ENCODE measurements at regions not wholly inside any gene's neighbourhood (a gene's known extent, or its start where the extent isn't known, plus 50 kb on each side); places are given as distances from the start of the nearest gene placed in this dataset.

DNA sequence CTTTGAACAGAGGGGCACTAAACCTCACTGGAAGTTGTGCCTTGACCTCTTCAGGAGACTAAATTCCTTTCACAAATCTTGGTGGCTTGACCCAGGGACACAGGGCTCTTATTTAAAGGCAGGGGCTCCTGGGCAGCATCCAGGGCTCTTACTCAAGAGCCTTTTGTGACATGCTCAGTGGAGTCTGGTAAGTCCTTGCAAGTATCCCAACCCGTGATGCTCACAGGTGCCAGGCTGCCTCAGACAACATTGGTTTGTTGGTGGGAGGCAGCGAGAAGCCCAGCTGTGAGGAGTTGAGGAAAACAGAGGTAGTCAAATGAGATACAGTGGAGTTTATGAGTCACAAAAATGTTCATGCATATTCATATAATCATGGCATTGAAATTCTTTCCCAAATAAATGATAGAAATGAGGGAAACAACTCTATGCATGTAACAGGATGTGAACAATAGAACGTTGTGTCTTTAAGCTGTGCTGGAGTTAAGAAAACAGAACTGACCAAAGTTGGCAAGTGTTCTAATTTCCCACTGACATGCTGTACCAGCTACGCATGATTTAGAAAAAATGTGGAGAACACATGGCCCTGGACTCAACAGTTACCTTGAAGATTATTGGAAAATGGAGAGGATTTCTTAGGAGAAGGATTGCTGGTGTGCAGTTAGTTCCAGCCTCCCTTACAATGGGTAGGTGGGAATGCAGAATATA, 654.5 kb upstream of the COBL start:
- TF ChIP-seq, protein P1, sequence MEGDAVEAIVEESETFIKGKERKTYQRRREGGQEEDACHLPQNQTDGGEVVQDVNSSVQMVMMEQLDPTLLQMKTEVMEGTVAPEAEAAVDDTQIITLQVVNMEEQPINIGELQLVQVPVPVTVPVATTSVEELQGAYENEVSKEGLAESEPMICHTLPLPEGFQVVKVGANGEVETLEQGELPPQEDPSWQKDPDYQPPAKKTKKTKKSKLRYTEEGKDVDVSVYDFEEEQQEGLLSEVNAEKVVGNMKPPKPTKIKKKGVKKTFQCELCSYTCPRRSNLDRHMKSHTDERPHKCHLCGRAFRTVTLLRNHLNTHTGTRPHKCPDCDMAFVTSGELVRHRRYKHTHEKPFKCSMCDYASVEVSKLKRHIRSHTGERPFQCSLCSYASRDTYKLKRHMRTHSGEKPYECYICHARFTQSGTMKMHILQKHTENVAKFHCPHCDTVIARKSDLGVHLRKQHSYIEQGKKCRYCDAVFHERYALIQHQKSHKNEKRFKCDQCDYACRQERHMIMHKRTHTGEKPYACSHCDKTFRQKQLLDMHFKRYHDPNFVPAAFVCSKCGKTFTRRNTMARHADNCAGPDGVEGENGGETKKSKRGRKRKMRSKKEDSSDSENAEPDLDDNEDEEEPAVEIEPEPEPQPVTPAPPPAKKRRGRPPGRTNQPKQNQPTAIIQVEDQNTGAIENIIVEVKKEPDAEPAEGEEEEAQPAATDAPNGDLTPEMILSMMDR (IDR thresholded peaks at IDR 0.05; ENCODE audit: insufficient read depth, low read depth, low read length, missing control alignments), result no peak
- DNase-seq (ENCODE audit: low read depth), result no peak
- H3K4me3 ChIP-seq (ENCODE audit: low read length), result no peak overlapping the region

DNA sequence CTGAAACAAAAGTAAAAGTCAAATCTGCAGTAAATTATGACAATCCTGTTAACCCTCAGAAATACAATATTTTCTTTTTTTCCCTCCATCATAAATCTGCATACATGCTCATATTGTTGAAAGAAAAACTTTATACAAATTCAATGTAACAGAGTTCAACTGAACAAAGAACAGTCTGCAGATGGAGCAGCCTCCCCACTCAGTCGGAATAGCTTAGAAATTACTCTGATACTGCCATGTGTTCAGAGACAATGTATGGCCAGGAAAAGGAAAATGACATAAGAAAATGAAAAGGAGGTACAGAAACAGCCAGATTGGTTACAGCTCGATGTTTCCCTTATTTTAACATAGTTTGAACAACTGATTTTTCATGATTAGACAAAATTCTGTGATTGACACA, 651.9 kb upstream of the COBL start:
- no peak overlapping the region for H3K4me3 ChIP-seq (ENCODE audit: low read length)
- no peak for DNase-seq (ENCODE audit: low read depth)
- TF ChIP-seq, protein P1 (IDR thresholded peaks at IDR 0.05; ENCODE audit: insufficient read depth, low read depth, low read length, missing control alignments), result no peak

DNA sequence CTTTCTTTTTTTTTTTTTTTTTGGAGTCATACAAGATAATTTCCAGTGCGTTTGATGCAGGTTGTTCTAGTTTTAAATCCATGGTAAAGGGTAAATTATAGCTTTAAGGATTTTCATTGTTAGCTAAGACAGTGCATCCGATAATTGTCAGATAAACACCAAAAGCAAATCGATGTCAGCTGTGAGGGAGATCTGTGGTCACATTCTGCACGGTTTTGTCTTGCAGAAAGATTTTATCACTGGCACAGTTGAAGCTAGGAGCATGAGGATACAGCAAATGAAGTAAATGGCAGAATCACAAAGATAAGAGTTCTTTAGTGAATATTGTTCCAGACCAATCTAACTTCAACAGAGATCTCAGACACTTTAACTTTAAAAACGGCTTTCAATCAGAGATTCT, 648.8 kb upstream of the COBL start:
- H3K4me3 ChIP-seq (ENCODE audit: low read length), result no peak overlapping the region
- TF ChIP-seq, protein P1 (IDR thresholded peaks at IDR 0.05; ENCODE audit: insufficient read depth, low read depth, low read length, missing control alignments), result no peak
- no peak for DNase-seq (ENCODE audit: low read depth)

DNA sequence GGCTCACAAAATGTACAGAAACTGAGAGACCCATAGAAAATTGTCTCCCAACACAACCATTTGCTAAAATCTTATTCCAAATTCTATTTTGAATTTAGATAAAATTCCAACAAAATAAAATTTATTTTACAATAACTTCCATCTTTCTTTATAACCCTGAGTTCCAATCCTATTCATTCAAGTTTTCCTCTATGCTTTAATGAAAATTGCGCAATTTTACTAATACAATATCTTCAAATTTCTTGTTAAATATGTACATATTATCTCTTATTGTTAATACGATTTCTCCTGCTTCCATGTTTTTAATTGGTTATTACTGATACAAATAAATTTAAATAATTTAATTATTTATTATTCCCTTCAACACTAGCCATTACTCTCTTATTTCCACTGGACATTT, 645.2 kb upstream of the COBL start:
- TF ChIP-seq, protein P1 (IDR thresholded peaks at IDR 0.05; ENCODE audit: insufficient read depth, low read depth, low read length, missing control alignments), result no peak
- H3K4me3 ChIP-seq (ENCODE audit: low read length), result no peak overlapping the region
- no peak for DNase-seq (ENCODE audit: low read depth)

DNA sequence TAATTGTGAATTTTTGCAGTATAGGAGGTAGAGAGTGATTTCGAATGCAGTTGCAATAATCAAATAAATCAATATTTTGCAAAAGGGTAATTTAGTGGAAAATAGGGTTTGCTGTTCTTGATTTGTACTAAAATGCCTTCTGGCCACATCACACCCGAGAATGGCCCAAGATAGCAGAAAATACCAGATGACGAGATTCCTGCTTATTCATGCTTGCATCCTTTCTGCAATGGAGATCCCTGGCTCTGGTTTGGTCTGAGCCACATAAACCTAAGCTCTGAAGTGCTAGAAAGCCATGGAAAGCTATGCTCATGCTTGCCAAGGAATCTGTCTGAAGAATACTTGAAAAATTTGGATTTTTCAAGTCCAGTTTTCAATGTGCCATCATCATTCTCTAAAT, 634.2 kb upstream of the COBL start:
- no peak overlapping the region for H3K4me3 ChIP-seq (ENCODE audit: low read length)
- no peak for DNase-seq (ENCODE audit: low read depth)
- TF ChIP-seq, protein P1 (IDR thresholded peaks at IDR 0.05; ENCODE audit: insufficient read depth, low read depth, low read length, missing control alignments), result no peak

DNA sequence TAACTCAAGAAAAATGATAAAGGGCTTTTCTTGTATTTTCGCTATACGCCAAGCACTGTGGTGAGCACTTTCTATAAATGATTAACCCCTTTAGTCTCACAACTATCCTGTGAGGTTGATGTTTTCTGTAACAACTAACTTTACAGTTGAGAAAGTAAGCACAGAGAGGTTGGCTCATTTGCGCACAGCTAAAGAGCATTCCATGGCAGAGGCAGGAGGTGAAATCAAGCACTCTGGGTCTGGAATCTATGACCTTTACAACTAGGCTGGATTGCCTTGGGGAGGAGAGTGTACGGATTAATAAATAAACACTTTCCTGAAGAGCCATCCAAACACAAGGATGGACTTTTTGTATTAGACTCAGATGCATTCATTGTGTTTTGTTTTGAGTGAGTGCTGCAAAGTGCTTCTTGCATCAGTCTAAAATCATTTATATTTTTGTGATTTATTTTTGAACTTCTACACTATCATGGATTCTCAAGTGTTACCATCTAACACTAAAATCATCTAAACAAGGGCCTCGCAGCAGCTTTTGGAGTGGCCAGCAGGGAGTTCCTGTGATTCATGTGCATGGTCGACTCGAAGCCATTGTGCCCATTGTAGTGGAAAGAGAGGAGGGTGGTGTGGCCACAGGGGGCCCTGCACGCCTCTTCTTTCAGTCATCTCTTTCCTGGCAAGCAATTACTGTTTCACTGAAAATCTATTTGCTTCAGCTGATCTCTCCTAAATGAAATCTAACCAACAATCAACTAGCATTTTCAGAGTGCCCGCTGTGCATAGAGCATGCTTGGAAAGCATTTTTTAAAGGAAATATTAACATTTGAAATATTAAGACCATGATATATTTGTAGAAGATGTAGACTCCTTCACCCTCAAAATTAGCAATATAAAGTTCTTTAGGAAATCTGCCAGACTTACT, 633.4 kb upstream of the COBL start:
- no peak overlapping the region for H3K4me3 ChIP-seq (ENCODE audit: low read length)
- no peak for DNase-seq (ENCODE audit: low read depth)
- TF ChIP-seq, protein P1 (IDR thresholded peaks at IDR 0.05; ENCODE audit: insufficient read depth, low read depth, low read length, missing control alignments), result no peak

Measured in epithelial cell of esophagus (primary cell).